Dermis blood vessel endothelial cell (primary cell): ENCODE measurements at regions not wholly inside any gene's neighbourhood (a gene's known extent, or its start where the extent isn't known, plus 50 kb on each side); places are given as distances from the start of the nearest gene placed in this dataset.
A peak's percentile ranks its signal among the peaks of the same experiment; 100 is the strongest.
"Not testable (repeated sequence)": the region's sequence is repeated elsewhere in the genome, so short reads cannot be mapped to it uniquely, and the experiment has no call there.

Source experiments
- DNase-seq: peaks from one replicate; pipeline ENCODE4 v3.0.0; 2010

DNA sequence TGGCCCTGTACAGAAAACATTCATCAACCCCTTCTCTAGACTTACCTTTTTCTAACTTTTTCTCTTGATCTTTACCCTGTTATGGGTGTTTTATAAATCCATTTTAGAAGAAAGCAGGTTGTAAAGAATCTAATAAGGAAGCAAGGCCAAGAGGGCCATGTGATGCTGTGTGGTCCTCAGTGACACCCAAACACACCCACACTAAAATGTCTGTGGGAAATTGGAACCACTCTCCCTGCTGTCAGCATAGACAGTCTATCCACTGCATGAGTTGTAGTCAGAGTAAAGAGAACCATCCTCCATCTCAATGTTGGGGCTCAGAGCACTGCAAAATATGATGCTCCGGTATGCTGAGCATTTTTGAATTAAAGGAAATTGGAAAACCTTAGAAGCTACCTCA is 235.5 kb downstream of the SKIDA1 start:
- no peak for DNase-seq

DNA sequence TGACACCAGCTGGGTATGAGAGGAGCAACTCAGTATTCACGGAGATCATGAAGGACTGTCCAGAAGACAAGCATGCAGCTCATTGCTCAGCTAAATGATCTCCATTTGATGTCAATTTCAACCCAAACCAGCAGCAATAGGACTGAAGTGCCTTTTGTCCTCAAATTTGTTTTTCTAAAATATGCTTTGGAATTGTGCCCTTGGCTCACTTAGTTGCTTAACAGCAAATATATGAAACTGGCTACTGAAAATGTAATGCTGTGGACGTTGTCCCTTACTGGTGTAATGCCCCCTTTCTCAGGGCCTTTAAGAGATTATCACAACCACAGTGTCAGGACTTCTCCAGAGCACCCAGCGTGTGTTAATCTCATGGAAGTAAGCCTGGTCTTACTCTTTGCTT is 236.2 kb downstream of the SKIDA1 start:
- no peak for DNase-seq

DNA sequence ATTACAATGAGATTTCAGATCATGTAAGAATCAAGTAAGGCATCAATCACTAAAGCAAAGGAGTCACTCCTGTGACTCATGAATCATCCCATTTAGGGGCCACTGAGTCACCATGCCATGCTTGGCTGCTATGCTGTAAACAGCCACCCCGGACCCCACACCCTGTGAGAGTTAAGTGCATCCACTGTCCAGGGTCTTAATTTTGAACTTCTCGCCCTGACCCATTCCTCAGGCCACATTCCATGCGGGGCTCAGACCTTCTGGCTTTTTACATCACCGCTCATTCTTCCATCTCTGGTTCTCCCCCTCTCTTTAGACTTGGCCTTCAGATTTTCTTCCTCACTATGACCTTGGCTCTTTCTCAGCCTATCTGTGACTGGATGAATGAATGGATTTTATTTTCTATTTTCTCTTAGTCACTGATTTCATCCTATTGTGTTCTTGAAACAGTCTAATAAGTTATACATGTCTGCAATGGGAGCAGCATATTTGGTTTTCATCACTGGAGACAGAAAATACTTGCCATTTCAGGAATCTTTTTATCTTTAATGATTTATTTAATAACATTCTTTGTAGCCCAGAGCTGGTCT is 239.6 kb downstream of the SKIDA1 start:
- peak; percentile 48 for DNase-seq

DNA sequence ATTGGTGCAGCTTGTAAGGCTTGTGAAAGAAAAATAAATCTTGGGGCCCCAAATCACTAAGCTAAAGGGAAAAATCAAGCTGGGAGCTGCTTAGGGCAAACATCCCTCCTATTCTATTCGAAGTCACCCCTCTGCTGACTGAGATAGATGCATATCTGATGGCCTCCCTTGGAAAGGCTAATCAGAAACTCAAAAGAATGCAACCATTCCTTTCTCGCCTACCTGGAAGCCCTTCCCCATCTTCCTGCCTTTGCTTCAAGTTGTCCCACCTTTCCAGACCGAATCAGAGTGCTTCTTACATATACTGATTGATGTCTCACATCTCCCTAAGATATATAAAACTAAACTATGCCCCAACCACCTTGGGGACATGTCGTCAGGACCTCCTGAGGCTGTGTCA is 240.3 kb downstream of the SKIDA1 start:
- no peak for DNase-seq

DNA sequence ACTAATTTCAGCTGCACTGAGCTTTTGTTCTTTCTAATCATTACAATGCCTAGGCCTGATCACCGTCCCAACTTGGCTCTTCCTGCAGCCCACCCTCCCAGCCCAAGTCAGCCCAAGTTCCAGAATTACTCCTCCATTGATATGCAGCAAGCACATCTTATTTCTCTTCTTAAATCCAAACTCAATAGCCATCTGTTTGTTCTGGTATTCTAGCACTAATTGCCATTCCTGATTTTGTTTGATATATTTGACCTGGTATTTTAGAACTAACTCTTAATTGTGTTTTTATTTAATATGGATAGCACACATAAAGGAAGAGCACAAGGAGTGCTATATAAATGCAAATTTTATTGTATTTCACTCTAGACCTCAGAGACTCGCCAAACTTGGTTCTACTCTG is 241.2 kb downstream of the SKIDA1 start:
- DNase-seq: no peak

DNA sequence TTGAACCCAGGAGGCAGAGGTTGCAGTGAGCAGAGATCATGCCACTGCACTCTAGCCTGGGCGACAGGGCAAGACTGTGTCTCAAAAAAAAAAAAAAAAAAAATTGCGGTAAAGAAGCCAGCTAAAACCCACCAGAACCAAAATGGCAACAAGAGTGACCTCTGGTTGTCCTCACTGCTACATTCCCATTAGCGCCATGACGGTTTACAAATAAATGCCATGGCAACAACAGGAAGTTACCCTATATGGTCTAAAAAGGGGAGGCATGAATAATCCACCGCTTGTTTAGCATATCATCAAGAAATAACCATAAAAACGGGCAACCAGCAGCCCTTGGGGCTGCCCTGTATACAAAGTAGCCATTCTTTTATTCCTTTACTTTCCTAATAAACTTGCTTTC is 242.4 kb downstream of the SKIDA1 start:
- DNase-seq: not testable (repeated sequence)

DNA sequence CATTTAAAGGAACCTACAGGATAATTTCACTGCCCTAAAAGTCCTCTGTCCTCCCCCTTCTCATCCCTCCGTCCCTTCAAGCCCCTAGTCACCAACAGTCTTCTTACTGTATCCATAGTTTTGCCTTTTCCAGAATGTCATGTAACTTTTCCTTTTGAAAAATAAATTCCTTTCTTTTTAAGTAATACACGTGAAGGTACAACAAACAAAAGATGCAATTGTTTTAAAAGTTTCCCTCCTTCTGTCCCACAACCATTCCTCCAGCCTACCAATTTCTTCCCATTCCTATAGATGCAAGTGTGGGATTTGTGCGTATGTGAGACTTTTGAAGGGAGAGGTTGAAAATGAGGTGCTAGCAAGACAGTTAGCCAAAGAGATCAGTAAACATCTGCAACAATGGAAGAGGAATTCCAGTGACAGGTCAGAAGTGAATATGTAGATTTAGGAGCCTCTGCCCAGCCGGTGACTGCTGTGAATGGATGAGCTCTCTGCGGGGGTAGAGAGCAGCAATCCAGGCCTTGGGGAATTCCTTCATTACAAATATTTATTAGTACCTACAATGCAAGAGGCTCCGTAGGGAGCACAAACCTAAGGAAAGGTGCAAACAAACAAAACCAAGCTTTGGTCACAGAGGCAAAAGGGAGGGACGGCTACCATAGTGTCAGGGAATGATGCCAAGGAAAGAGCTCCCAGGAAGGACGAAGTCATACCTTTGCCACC is 243.6 kb downstream of the SKIDA1 start:
- no peak for DNase-seq

DNA sequence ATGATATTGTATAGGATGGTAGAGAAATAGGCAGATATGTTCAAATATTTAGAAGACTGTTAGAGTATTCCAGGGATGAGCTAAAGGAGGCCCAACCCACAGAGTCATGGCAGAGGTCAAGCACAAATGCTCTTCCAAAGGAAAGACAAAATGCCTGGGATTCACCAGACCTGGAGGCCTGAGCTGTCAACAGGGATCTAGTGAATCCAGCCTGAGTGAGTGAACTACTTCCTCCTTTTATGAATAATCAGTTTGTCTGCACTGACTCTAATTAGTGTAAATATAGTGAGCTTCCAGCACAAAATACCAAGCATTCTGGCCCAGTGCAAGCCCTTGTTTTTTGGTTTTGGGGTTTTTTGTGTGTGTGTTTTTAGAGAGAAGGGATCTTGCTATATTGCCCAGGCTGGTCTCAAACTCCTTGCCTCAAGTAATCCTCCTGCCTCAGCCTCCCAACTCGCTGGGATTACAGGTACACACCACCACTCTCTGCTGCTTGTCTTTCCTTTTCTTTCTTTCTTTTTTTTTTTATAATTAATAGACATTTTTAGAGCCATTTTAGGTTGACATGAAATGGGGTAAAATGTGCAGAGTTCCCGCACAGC is 244.4 kb downstream of the SKIDA1 start:
- no peak for DNase-seq

DNA sequence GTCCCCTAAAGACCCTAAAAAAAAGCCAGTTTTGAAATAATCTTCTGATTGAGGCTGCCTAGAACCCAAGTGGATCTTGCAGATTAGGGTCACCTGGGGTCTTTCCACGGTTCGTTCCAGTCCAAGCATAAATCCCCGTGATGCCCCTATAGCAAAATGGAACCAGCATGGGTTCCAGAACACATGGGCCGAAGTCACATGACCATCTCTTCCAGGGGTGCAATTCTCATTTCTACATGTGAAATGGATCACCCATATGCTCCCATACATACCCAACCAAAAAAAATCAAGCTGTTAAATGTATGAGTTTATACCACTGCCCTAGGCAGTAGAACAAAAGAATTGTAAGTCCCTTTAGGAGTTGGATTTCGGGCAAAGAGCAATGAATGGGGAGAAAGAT is 245.4 kb downstream of the SKIDA1 start:
- no peak for DNase-seq

DNA sequence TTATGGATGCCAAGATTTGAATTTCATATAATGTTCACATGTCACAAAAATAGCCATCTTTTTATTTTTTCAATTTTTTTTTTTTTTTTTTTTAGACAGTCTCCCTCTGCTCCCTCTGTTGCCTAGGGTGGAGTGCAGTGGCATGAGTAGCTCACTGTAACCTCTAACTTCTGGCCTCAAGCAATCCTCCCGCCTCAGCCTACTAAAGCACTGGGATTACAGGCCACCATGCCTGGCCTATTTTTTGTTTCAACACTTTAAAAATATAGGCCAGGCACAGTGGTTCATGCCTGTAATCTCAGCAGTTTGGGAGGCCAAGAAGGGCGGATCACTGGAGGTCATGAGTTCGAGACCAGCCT is 246.3 kb downstream of the SKIDA1 start:
- DNase-seq: no peak

DNA sequence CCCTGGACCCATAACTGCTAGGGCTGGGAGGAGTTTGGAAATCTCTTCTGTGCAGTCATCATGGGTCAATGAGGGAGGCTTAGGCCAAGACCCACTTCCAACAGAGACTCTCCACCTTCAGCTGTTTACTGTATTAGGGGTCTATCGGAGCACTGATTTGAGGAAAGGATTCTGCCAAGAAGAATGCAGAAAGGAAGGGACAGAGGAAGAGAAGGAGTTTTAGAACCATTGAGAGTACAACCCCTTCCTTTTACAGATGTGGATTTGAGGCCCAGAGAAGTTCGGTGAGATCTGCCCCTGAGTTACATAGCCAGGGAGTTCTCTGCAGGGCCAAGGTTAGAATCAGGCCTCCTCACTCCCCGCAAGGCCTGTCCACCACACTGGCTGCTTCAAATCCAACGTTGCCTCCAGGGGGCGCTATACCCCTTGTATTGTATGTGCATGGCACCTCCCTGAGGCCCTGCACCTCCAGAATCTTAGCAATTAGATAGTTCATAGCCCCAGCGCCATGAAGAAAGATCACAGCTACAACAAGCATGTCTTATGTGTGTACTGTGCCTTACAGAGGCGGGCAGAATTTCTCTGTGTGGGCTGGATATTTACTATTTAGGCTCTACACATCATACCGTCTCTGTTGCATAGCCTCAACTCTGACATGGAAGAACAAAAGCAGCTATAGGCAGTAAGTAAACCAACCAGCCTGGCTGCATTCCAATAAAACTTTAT is 246.8 kb downstream of the SKIDA1 start:
- peak; percentile 98 for DNase-seq

DNA sequence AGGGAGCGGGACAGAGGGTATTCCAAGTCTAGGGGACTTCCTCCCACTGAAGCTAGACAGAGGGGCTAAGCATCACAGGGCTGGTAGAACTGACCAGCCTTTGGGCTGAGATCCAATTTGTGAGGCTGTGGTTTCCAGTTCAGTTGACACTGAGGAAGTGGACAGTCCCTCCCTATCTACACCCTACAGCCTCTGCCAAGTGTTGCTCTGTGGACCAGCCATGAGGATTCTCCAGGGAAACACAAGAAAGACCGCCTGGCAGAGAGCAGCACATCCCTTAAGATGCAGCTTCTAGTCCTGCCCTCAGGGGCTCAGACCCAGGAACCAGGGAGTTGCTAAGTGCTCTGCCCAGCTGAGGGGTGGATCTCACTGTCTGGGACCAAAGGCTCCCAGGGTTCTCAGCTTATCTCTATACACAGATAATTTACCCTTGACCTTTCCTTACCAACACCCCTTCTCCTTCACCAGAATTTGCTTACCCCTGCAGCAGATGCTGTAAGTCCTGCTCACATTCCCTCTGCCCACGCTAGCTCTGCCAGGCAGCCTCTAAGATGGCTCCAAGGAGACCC is 252.0 kb downstream of the SKIDA1 start:
- no peak for DNase-seq

DNA sequence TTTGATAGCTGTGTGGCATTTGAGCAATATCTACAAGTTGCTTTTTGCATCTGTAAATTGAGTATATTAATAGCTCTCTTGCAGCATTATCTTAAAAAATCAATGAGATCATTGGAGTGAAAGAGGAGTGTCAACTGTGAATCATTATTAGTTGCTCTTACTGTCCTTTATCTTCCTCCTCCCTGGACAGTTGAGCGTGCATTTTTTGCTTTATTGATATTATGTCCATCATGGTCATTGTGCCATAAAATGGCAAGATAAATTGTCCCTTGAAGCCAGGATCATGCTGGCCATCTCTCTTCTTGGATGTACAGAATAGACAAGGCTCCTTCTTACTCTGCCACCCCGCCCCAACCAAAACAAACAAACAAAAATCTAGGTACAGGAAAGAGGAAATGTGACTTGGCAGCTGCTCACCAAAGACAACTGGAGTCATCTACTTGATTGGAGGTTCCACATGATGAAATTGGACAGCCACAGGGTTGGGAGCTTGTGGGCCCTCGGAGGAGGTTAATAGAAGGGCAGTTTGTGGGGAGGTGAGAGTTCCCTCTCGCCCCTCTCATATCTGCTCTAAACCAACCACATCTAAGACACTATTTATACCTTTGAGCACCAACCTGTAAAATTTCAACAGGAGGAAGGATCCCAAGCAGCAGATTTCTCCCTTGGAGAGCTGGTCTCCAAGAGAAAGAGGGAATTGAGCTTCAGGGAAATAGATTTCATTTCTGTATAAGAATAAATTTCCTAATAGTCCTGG is 252.7 kb downstream of the SKIDA1 start:
- DNase-seq: no peak

DNA sequence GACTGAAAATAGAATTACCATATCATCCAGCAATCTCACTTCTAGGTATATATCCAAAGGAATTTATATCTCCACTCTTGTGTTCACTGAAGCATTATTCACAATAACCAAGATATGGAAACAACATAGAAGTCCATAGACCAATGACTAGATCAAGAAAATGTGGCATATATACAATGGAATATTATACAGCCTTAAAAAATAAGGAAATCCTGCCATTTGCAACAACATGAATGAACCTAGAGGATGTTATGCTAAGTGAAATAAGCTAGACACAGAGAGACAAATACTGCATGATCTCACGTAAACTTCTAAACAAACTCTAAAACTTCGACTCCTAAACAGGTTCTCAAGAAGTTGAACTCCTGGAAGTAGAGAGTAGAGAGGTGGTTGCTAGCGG is 254.5 kb downstream of the SKIDA1 start:
- no peak for DNase-seq

DNA sequence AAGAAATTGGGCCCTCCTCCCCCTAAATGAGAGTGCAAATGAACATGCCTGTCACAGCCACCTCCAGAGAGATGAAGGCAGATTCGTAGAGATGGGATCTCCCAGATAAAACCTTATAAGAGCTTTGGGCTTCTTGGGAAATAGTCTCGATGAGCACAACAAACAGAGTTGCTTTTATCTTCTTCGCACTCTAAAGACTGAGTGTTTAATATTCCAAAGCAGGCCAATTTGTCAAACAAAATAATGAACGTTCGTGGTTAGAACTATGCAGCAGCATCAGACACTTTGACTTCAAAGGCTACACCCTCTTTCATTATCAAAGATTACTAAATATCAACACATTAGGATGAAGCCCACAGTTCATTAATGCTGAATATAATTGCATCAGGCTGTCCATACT is 256.2 kb downstream of the SKIDA1 start:
- DNase-seq: no peak

DNA sequence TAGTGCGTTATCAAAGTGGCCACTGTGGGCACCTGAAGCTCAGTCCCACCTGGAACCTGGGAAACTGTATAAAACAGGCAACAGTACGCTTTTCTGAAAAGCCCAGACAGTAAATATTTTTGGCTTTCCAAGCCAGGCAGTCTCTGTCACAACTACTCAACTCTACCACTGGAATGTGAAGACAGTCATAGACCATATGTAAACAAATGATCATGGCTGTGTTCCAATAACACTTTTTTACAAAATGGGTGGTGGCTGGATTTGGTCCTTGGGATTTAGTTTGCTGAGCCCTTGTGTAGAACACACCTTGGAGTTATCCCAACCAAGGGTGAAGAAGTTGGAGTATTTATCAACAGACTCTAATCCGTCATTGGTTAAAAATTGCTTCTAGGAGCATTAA is 259.9 kb downstream of the SKIDA1 start:
- DNase-seq: no peak

DNA sequence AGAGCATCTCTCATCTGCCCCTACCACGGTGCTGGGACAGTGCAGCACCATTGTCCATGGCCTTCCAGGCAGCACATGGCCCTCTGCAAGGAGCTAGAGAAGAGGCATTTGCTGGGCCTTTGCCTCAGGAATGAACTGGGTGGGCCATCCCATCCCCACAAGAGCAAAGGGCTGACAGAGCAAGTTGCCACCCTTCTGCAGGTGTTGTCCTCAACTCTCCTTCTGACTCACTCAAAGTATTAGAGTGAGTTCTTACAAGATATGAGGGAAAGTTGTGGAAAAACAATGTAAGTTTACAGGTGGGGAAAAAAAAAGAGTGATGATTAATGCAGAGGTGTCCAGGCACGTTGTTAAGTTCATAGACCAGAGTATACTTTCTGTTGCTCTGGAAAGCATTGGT is 261.2 kb downstream of the SKIDA1 start:
- no peak for DNase-seq

DNA sequence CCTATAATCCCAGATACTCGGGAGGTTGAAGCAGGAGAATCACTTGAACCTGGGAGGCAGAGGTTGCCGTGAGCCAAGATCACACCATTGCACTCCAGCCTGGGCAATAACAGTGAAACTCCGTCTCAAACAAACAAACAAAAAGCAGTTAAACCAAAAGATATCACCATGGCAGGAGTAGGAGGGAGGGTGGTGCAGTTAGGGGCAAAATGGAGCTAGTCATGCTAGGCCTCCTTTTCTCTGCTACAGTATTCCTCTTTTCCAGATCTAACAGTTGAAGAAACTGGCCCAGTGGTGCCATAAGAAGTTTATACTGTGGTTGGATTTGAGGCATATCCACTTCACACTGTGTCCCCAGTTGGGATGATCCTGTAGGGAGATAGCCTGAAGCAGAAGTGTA is 261.6 kb downstream of the SKIDA1 start:
- DNase-seq: no peak

DNA sequence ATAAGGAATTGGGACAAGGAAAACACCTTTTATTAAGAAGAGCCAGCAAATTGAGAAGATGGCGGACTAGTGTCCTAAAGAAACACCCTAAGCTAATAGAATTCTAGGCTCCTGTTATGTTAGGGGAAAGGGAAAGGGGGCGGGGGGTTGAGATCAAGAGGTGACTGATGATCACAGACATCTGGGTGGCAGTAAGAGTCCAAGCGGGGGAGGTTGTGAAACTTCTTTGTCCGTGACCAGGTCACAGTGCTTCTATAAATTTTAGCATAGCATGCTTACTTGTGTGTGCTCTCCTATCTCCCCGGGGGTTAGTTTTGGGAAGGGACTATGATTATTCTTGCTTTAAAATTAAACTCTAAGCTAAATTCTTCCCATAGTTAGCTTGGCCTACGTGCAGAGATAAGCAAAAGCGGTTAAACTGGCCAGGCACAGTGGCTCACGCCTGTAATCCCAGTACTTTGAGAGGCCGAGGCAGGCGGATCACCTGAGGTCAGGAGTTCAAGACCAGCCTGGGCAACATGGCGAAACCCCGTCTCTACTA is 262.1 kb downstream of the SKIDA1 start:
- DNase-seq: no peak

DNA sequence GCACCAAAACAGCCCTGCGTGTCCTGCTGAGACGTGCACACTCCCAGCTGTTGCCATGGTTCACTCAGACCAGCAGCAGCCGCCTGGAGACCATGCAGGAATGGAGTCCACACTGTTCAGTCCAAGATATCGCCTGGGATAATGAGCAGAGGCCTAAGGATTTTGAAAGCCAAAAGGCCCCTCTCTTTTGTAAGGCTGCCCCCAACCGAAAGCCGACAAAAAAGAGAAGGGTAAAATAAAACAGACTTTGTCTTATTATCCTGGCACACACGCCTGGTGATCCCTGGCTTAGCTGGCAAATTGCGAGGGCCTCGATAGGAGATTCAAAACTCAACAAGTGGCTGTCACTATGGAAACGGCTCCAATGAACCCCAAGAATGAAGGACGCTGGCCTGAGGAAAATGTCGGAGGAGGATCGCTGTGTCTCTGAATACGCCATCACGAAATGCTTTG is 263.6 kb downstream of the SKIDA1 start:
- no peak for DNase-seq

DNA sequence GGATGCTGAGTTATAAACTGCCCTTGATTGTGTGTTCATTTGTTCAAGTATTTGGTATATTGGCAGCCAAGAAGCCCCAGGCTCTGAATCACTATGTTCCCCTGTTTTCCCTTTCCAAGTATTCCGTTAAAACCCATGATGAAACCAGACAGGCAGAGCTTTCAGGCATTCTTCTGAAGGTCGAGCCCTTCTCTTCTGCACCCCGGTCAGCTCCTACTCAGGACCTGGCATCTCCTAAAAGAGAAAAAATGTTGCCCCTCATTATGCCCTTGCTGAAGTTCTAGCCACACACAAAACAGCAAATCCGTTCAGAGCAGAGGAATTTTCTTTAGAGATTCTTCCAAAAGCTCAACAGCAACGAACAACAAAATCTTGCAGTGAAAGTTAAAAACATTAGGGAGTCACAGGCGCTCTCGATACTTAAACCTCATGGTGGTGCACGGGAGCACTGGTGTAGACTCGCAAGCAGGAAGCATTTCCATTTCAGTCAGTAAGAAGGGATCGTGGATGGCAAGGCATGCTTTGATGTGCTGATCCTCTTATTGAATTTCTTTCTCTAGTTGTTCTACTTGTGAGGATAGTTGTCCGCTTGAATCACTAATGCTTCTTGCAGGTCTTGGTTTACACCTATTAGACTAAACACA is 264.9 kb downstream of the SKIDA1 start:
- no peak for DNase-seq

DNA sequence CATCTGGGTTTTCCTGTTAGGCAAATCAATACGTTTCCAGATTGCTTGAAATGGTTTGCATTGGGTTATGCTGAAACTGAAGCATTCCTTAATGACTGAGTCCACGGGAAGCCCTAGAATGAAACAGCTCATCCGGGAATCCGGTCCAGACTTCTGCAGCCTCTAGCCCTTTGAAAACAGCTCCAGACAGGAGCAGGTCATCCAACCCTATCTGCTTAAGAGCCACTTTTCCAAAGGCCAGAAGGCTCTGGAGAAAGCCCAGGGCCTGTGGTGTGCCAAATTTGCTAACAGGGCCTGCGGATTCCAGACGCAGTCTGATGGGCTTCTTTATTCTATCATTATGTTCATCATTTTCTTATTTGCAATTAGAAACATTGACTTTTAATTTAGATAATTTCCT is 265.4 kb downstream of the SKIDA1 start:
- no peak for DNase-seq
